Tibial nerve (tissue), 4 donors: ENCODE measurements at regions not wholly inside any gene's neighbourhood (a gene's known extent, or its start where the extent isn't known, plus 50 kb on each side); places are given as distances from the start of the nearest gene placed in this dataset.

ENCODE experiments used
- CTCF ChIP-seq, 5 experiments: fragments of 200-600 bp in 3 of 5; fragments of 450-650 bp in 2 of 5; sonication (generic) in 3 of 5; IDR thresholded peaks; one replicate each; pipeline ENCODE4 v1.5.1; 2016 to 2019; ENCODE audit warnings: antibody characterized with exemption in 5 of 5, mild to moderate bottlenecking in 3 of 5, moderate library complexity in 2 of 5
- EP300 ChIP-seq, 2 donors: sonication (generic); formaldehyde crosslinking; IDR thresholded peaks; one replicate each; pipeline ENCODE4 v1.6.1; 2017; ENCODE audit warnings: antibody characterized with exemption in 2 of 2, mild to moderate bottlenecking in 1 of 2
- POLR2A ChIP-seq, 2 donors: fragments of 450-650 bp; IDR thresholded peaks; one replicate each; pipeline ENCODE4 v1.6.1; 2017; ENCODE audit warnings: antibody characterized with exemption in 2 of 2, mild to moderate bottlenecking in 2 of 2, moderate library complexity in 2 of 2

GRCh38 chr4:152269448-152270191 is 266.3 kb downstream of the FBXW7 start:
- TF ChIP-seq CTCF (IDR thresholded peaks at IDR 0.05) (no peak), POLR2A (IDR thresholded peaks at IDR 0.05) (no peak), EP300 (IDR thresholded peaks at IDR 0.05) (no peak)
